Naive B cell (primary cell): ENCODE measurements at regions not wholly inside any gene's neighbourhood (a gene's known extent, or its start where the extent isn't known, plus 50 kb on each side); places are given as distances from the start of the nearest gene placed in this dataset.
"Not testable (repeated sequence)": the region's sequence is repeated elsewhere in the genome, so short reads cannot be mapped to it uniquely, and the experiment has no call there.

Experiments used
- ATAC-seq, 2 donors: fragments of 150-1000 bp; cut with Tn5 transposase; 2 replicates each; pipeline ENCODE4 v1.10.0; 2021; ENCODE audit warnings: low read depth in 2 of 2, mild to moderate bottlenecking in 2 of 2, moderate library complexity in 2 of 2
- DNase-seq: peaks from one replicate; pipeline ENCODE4 v3.0.0; 2022
- H3K27ac Mint-ChIP-seq, 6 donors: one replicate each; pipeline ENCODE4 v1.8.0; 2020 to 2022; ENCODE audit warnings: mild to moderate bottlenecking in 6 of 6, mixed read lengths in 6 of 6, moderate library complexity in 5 of 6, inconsistent platforms in 2 of 6
- H3K27me3 Mint-ChIP-seq, 3 donors: one replicate each; pipeline ENCODE4 v1.8.0; 2021 to 2022; ENCODE audit warnings: mixed read lengths in 3 of 3, mild to moderate bottlenecking in 1 of 3
- H3K36me3 Mint-ChIP-seq, 2 donors: one replicate each; pipeline ENCODE4 v1.8.0; 2020 to 2022; ENCODE audit warnings: mixed read lengths in 2 of 2, inconsistent platforms in 1 of 2, mild to moderate bottlenecking in 1 of 2
- H3K4me1 Mint-ChIP-seq, 3 donors: one replicate each; pipeline ENCODE4 v1.8.0; 2020 to 2022; ENCODE audit warnings: mixed read lengths in 3 of 3, inconsistent platforms in 1 of 3, mild to moderate bottlenecking in 1 of 3, moderate library complexity in 1 of 3
- H3K4me3 Mint-ChIP-seq, 8 donors: one replicate each; pipeline ENCODE4 v1.8.0; 2020 to 2022; ENCODE audit warnings: mild to moderate bottlenecking in 8 of 8, mixed read lengths in 8 of 8, moderate library complexity in 8 of 8, inconsistent platforms in 2 of 8
- H3K9me3 Mint-ChIP-seq, 7 donors: one replicate each; pipeline ENCODE4 v1.8.0; 2020 to 2022; ENCODE audit warnings: mixed read lengths in 7 of 7, mild to moderate bottlenecking in 5 of 7, inconsistent platforms in 2 of 7, moderate library complexity in 1 of 7

DNA sequence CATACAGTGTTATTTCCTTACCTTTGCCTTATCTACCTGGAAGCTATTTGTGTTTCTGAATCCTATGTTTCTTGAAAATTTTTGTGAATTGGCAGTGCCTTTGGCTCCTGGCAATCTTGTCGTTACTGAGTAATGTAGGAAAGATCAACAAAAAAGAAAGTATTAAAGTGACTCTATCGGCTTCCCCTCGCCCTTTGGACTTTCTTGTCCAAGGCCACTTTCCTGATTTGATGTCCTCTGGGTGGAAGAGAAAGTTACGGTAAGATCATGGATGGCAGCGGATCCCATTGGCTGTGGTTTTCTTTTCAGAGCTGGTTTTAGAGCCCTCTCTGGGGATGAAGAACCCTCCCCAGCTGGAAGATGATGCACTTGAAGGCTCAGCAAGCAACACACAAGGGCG, 324.9 kb upstream of the COX7C start:
- H3K4me1 Mint-ChIP-seq, DNase-seq, H3K36me3 Mint-ChIP-seq, ATAC-seq, H3K4me3 Mint-ChIP-seq, H3K27ac Mint-ChIP-seq, H3K9me3 Mint-ChIP-seq, H3K27me3 Mint-ChIP-seq: not testable (repeated sequence)

DNA sequence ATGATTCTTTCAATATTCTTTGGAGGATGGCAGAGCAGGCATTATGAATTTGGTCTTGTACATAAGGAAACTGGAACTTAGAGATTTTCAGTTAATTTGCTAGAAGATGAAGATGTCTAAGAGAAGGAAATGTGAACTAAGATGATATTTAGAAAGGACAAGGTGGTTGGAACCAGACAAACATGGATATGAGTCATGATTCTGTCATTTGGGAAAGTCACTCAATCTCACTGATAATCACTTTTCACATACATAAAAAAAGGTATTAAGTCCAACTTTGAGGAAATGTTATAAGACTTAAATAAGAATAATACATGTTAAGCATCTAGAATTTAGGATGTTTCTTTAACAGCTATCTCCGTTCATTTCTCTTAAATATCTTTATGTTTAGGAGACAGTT, 315.1 kb upstream of the COX7C start:
- not testable (repeated sequence) for H3K4me3 Mint-ChIP-seq, ATAC-seq

GRCh38 chr5:86305050-86305449, 312.7 kb upstream of the COX7C start:
- H3K27me3 Mint-ChIP-seq, ATAC-seq, DNase-seq, H3K9me3 Mint-ChIP-seq, H3K27ac Mint-ChIP-seq, H3K36me3 Mint-ChIP-seq, H3K4me3 Mint-ChIP-seq, H3K4me1 Mint-ChIP-seq: not testable (repeated sequence)

More for the DNA sequence above, 315.1 kb upstream of the COX7C start:
- not testable (repeated sequence) for H3K36me3 Mint-ChIP-seq, H3K27me3 Mint-ChIP-seq, H3K27ac Mint-ChIP-seq, DNase-seq, H3K9me3 Mint-ChIP-seq, H3K4me1 Mint-ChIP-seq

DNA sequence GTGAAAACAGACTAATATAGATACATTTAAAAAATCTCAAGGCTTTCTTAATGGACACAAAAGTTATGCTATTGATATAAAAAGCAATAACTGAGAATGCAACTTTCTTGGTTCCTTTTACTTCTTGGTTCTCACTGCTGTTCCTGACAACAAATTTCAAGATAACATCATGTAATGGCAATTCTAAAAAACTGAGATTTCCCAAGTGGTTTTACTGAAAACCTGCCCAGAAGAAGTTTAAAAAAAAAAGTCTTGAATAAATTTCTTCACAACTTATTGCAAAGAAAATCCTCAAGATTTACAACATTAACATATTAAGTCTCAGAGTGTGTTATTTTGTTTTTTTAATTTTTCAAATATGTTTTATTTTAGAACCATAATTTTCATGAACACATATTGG, 302.8 kb upstream of the COX7C start:
- no peaks in the 10 kb centered on the region for H3K36me3 Mint-ChIP-seq
- no peaks in the 10 kb centered on the region for H3K27me3 Mint-ChIP-seq
- no peak for ATAC-seq
- DNase-seq = no peak
- no peak overlapping the region for H3K27ac Mint-ChIP-seq
- H3K4me1 Mint-ChIP-seq = no peaks in the 10 kb centered on the region
- peaks cover 0 to 10% (median 0%) of the 10 kb centered on the region in 7 donors for H3K9me3 Mint-ChIP-seq
- no peak overlapping the region for H3K4me3 Mint-ChIP-seq

DNA sequence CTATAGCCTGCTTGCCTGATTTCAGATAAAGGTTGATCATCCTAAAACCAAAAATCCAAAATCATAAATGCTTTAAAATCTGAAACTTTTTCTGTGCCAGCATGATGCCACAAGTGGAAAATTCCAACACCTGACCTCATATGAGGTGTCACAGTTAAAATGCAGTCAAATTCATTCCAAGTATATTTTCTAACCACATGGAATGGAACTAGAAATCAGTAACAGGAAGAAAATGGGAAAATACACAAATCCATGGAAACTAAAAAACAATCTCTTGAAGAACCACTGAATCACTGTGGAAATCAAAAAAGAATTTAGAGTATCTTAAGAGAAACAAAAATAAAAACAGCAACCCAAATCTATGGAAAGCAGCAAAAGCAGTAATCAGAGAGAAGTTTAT, 297.5 kb upstream of the COX7C start:
- no peaks in the 10 kb centered on the region for H3K36me3 Mint-ChIP-seq
- ATAC-seq = no peak
- no peak overlapping the region for H3K4me3 Mint-ChIP-seq

DNA sequence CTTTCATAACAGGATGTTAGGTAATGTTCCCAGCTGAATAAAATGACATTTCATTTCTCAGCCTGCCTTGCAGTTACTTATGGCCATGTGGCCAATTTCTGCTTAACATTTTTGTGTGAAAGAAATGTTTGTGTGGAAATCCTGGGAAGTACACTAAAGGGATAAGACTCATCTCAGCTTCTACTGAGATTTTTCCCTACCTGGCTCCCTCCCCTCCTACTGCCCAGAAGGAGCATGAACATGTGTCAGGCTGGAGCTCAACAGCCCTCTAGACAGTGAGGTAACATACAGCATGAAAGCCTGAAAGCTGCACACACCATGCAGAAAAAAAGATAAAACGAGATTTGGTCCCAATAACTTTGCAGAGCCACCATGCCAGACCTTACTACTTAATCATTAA, 288.4 kb upstream of the COX7C start:
- peaks cover 0 to 1% (median 0%) of the 10 kb centered on the region in 7 donors for H3K9me3 Mint-ChIP-seq
- H3K27me3 Mint-ChIP-seq = no peaks in the 10 kb centered on the region
- DNase-seq (no peak), ATAC-seq (no peak)
- H3K27ac Mint-ChIP-seq = no peak overlapping the region
- no peak overlapping the region for H3K4me3 Mint-ChIP-seq
- H3K36me3 Mint-ChIP-seq = no peaks in the 10 kb centered on the region
- H3K4me1 Mint-ChIP-seq = no peaks in the 10 kb centered on the region

More for the DNA sequence above, 297.5 kb upstream of the COX7C start:
- no peak overlapping the region for H3K27ac Mint-ChIP-seq
- DNase-seq = no peak
- no peaks in the 10 kb centered on the region for H3K4me1 Mint-ChIP-seq
- peaks cover 0 to 4% (median 0%) of the 10 kb centered on the region in 7 donors for H3K9me3 Mint-ChIP-seq
- no peaks in the 10 kb centered on the region for H3K27me3 Mint-ChIP-seq

GRCh38 chr5:86330736-86331135, 287.0 kb upstream of the COX7C start:
- Mint-ChIP-seq H3K4me3 (no peak overlapping the region), H3K9me3 (peaks cover 0 to 1% (median 0%) of the 10 kb centered on the region in 7 donors), H3K4me1 (no peaks in the 10 kb centered on the region), H3K27me3 (no peaks in the 10 kb centered on the region), H3K27ac (no peak overlapping the region), H3K36me3 (no peaks in the 10 kb centered on the region)
- ATAC-seq (no peak), DNase-seq (no peak)

GRCh38 chr5:86332851-86333250, 284.9 kb upstream of the COX7C start:
- H3K9me3 Mint-ChIP-seq = peaks cover 0 to 4% (median 0%) of the 10 kb centered on the region in 7 donors
- no peak overlapping the region for H3K27ac Mint-ChIP-seq
- H3K4me3 Mint-ChIP-seq = no peak overlapping the region
- no peaks in the 10 kb centered on the region for H3K36me3 Mint-ChIP-seq
- no peaks in the 10 kb centered on the region for H3K4me1 Mint-ChIP-seq
- DNase-seq = no peak
- no peak for ATAC-seq
- peaks cover 0 to under 1% (median 0%) of the 10 kb centered on the region in 3 donors for H3K27me3 Mint-ChIP-seq

DNA sequence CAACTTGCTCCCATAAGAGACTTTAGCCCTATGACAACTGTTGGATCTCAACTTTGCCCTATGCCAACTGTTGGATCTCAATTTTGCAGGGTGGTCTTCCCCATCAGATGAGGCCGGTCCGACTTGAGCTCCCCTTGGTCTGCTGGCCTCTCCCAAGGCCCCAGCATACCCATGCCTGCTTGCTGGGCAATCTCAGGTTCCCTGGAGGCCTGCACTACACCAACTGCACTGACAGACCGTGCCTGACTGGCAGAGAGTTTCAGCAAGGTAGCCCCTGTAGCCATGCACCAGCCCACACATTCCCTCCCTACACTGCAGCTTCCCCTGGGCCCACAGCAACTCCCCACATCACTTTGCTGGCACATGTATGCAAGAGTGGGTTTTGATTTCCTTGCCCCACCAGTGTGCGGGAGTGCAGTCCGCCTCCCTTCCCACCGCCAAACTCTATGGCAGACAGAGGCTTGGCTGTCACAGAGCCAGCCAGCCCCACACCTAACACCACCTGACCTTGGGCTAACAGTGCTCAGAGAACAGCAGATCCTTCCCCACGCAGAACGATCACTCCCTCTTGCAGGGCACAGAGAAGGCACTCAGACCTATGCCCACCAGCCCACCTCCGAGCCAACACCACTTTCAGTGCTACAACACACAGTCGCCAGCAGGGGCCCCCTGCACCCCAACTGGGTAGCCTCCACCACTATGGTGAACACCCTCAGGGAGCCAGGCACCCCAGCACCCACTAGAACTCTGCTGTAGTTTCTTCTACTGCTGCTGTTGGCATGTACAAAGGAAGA, 279.9 kb upstream of the COX7C start:
- no peak overlapping the region for H3K27ac Mint-ChIP-seq
- peaks cover 0 to 4% (median 0%) of the 10 kb centered on the region in 7 donors for H3K9me3 Mint-ChIP-seq
- DNase-seq (no peak), ATAC-seq (no peak)
- no peaks in the 10 kb centered on the region for H3K36me3 Mint-ChIP-seq
- H3K4me1 Mint-ChIP-seq = no peaks in the 10 kb centered on the region
- H3K27me3 Mint-ChIP-seq = peaks cover 0 to 4% (median 0%) of the 10 kb centered on the region in 3 donors
- H3K4me3 Mint-ChIP-seq = no peak overlapping the region

- DNase-seq = no peak
- Mint-ChIP-seq H3K4me3 (no peak overlapping the region), H3K36me3 (no peaks in the 10 kb centered on the region), H3K4me1 (no peaks in the 10 kb centered on the region), H3K27me3 (no peaks in the 10 kb centered on the region), H3K27ac (no peak overlapping the region), H3K9me3 (peaks cover 0 to 2% (median 0%) of the 10 kb centered on the region in 7 donors)
- no peak for ATAC-seq
Observed at GRCh38 chr5:86354664-86355063, 263.1 kb upstream of the COX7C start.

DNA sequence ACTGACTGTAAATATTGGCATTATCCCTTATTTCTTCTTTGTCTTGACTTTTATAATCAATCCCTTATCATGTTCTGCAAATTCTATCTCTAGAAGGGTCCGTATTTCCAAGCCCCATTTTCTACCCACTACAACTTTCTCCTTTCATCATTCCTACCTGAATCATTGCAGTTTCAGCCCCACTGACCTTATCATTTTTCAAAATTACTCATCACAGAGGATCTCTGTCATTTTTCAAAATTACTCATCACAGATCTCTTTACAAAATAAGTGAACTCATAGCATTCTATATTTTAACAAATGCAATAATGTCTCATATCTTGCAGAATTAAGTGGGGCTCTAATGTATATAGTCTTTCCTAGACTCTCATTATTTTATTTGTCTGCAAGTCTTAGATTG, 256.9 kb upstream of the COX7C start:
- Mint-ChIP-seq H3K4me1 (no peaks in the 10 kb centered on the region), H3K27ac (no peak overlapping the region), H3K27me3 (no peaks in the 10 kb centered on the region), H3K9me3 (no peaks in the 10 kb centered on the region), H3K4me3 (no peak overlapping the region), H3K36me3 (no peaks in the 10 kb centered on the region)
- ATAC-seq (no peak), DNase-seq (no peak)

DNA sequence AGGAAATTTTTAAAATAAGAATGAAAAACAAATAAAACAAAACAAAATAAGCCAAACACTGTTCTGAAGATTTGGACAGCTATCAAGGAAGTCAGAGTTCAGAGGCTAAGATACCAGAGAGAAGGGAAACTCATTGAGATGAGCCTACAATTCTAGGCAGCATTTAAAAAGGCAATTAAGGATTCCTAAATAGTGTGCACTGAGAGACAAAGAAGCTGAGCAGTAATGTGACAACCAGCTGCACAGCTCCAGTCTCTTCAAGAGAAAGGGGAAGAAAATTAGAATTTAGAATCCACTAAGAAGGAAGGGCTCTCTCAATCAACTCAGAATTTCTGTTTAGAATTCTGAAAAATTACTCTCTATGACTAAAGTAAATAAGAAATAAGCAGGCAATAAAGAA, 246.7 kb upstream of the COX7C start:
- no peak for DNase-seq
- no peak for ATAC-seq
- H3K4me1 Mint-ChIP-seq = no peaks in the 10 kb centered on the region
- H3K9me3 Mint-ChIP-seq = peaks cover 0 to 7% (median 2%) of the 10 kb centered on the region in 7 donors
- H3K27ac Mint-ChIP-seq = no peak overlapping the region
- no peaks in the 10 kb centered on the region for H3K36me3 Mint-ChIP-seq
- H3K4me3 Mint-ChIP-seq = no peak overlapping the region
- H3K27me3 Mint-ChIP-seq = peaks cover 0 to 5% (median 0%) of the 10 kb centered on the region in 3 donors

GRCh38 chr5:86374611-86375010, 243.1 kb upstream of the COX7C start:
- Mint-ChIP-seq H3K4me1 (no peaks in the 10 kb centered on the region), H3K27ac (no peak overlapping the region), H3K36me3 (no peaks in the 10 kb centered on the region), H3K27me3 (no peaks in the 10 kb centered on the region), H3K9me3 (peaks cover 0 to 7% (median 2%) of the 10 kb centered on the region in 7 donors), H3K4me3 (no peak overlapping the region)
- ATAC-seq (no peak), DNase-seq (no peak)

- no peaks in the 10 kb centered on the region for H3K27me3 Mint-ChIP-seq
- ATAC-seq (no peak), DNase-seq (no peak)
- no peak overlapping the region for H3K4me3 Mint-ChIP-seq
- H3K9me3 Mint-ChIP-seq = peaks cover 0 to 6% (median 2%) of the 10 kb centered on the region in 7 donors
- no peaks in the 10 kb centered on the region for H3K4me1 Mint-ChIP-seq
- no peak overlapping the region for H3K27ac Mint-ChIP-seq
- H3K36me3 Mint-ChIP-seq = no peaks in the 10 kb centered on the region
Observed at GRCh38 chr5:86376214-86376613, 241.5 kb upstream of the COX7C start.
